Left lung (tissue), 4 donors: ENCODE measurements at regions not wholly inside any gene's neighbourhood (a gene's known extent, or its start where the extent isn't known, plus 50 kb on each side); places are given as distances from the start of the nearest gene placed in this dataset.

Source experiments
- ATAC-seq: fragments of 200-7000 bp; cut with Tn5 transposase; one replicate; pipeline ENCODE4 v1.9.1; 2020; ENCODE audit warnings: moderate library complexity
- DNase-seq, 4 donors: peaks; one replicate each; pipeline ENCODE4 v3.0.0-alpha.2; 2013 to 2020
- H3K27ac ChIP-seq, 2 donors: fragments of 200-600 bp; sonication (generic) in 1 of 2; one replicate each; pipeline versions ENCODE4 v1.5.0 to v1.8.0; 2020 to 2021
- H3K27me3 ChIP-seq, 2 donors: fragments of 200-600 bp; sonication (generic) in 1 of 2; one replicate each; pipeline versions ENCODE4 v1.5.0 to v1.8.0; 2020 to 2021
- H3K36me3 ChIP-seq, 2 donors: fragments of 200-600 bp; sonication (generic) in 1 of 2; one replicate each; pipeline versions ENCODE4 v1.5.0 to v1.8.0; 2020 to 2021
- H3K4me1 ChIP-seq, 2 donors: fragments of 200-600 bp; one replicate each; pipeline ENCODE4 v1.8.0; 2021
- H3K4me3 ChIP-seq, 2 donors: fragments of 200-600 bp; sonication (generic) in 1 of 2; one replicate each; pipeline versions ENCODE4 v1.5.0 to v1.8.0; 2020 to 2021; ENCODE audit warnings: mild to moderate bottlenecking in 1 of 2
- H3K9me3 ChIP-seq, 2 donors: fragments of 200-600 bp; sonication (generic) in 1 of 2; one replicate each; pipeline versions ENCODE4 v1.5.0 to v1.8.0; 2020 to 2021
- intact Hi-C, 2 donors: fragments of 100-400 bp; cut with DNase I; formaldehyde crosslinking; loops; one replicate each; pipeline versions ENCODE4 v1.11.2 to v1.14.2; 2022
- TF ChIP-seq, protein P1 (sequence below), 2 donors: fragments of 200-600 bp; sonication (generic) in 1 of 2; IDR thresholded peaks; one replicate each; pipeline versions ENCODE4 v1.5.0 to v1.8.0; 2021; ENCODE audit warnings: antibody characterized with exemption in 2 of 2
- donor health status: DM: no; HTN: yes; CAD: no.
- donor health status: DM: no; HTN: no; CAD: no.

DNA sequence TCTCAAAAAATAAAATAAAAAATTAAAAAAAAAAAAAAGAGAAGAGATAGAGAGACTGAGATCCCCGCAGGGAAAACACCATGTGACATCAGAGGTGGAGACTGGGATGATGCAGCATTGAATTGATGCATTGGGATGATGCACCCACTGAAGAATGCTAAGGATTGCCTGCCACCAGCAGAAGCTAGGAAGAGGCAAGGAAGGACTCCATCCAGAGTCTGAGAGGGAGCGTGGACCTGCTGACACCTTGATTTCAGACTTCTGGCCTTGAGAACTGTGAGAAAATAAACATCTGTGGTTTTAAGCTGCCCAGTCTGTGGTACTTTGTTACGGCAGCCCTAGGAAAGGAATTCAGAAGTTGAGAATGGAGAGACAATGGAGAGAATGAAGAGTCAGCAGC is 89.8 kb upstream of the PRPS1L1 start:
- Histone ChIP-seq H3K27ac (no peak overlapping the region), H3K36me3 (no peaks in the 10 kb centered on the region), H3K9me3 (no peaks in the 10 kb centered on the region), H3K4me3 (no peak overlapping the region), H3K4me1 (no peaks in the 10 kb centered on the region), H3K27me3 (no peaks in the 10 kb centered on the region)
- DNase-seq (no peak), ATAC-seq (no peak)
- TF ChIP-seq, protein P1, sequence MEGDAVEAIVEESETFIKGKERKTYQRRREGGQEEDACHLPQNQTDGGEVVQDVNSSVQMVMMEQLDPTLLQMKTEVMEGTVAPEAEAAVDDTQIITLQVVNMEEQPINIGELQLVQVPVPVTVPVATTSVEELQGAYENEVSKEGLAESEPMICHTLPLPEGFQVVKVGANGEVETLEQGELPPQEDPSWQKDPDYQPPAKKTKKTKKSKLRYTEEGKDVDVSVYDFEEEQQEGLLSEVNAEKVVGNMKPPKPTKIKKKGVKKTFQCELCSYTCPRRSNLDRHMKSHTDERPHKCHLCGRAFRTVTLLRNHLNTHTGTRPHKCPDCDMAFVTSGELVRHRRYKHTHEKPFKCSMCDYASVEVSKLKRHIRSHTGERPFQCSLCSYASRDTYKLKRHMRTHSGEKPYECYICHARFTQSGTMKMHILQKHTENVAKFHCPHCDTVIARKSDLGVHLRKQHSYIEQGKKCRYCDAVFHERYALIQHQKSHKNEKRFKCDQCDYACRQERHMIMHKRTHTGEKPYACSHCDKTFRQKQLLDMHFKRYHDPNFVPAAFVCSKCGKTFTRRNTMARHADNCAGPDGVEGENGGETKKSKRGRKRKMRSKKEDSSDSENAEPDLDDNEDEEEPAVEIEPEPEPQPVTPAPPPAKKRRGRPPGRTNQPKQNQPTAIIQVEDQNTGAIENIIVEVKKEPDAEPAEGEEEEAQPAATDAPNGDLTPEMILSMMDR (IDR thresholded peaks at IDR 0.05), result no peak
- intact Hi-C loops, result no loop called here

DNA sequence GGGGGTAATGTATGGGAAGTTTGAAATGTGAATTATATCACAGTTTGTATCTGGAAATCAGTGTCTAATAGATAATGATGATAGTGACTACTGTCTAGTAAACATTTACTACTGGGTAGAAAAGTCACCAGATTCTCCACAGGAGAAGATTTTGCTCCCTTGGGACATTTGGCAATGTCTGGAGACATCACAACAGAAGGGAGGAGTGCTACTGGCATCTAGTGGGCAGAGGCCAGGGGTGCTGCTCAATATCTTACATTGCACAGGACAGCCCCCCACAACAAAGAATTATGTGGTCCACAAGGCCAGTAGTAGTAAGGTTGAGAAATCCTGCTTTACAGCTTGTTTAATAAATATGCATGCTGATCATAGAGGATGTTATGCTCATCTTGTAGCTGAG is 92.3 kb upstream of the PRPS1L1 start:
- TF ChIP-seq, protein P1 (IDR thresholded peaks at IDR 0.05), result no peak
- no peak for ATAC-seq
- no peak overlapping the region for H3K27ac ChIP-seq
- no peak for DNase-seq
- no peaks in the 10 kb centered on the region for H3K27me3 ChIP-seq
- no peak overlapping the region for H3K4me3 ChIP-seq
- no peaks in the 10 kb centered on the region for H3K36me3 ChIP-seq
- H3K4me1 ChIP-seq, result no peaks in the 10 kb centered on the region
- no peaks in the 10 kb centered on the region for H3K9me3 ChIP-seq
- intact Hi-C loops, result no loop called here

DNA sequence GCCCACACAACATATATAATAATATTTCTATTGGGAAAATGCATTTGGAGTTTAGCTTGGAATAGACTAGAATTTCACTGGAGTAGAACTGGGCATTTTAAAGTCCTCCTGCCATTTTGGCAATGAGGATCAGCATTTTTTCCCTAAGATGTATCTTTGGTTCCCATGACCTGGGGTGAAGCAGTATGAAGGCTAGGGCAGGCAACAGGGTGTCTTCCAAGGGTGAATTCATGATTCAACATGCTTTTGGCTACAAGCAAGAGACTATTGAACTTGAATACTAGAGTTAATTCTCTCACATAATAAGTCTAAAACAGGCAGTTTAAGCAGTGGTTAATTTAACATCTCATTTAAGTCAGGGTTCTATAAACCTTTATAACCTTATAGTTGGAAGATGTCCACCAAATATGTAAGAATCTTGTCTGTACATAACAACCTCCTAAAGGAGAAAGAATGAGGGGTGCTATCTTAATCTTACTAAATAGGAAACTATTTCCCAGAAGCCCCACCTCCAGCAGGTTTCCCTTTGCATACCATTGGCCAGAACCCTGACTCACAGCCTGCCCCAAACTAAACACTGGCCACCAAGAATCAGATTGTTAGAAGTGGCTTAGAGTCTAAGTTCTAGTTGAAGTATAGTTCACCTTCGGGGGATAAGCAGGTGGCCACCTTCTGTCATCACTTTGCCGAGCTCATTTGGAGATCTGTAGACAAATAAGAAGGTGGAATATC is 96.0 kb upstream of the PRPS1L1 start:
- Histone ChIP-seq H3K4me1 (no peaks in the 10 kb centered on the region), H3K27me3 (no peaks in the 10 kb centered on the region), H3K4me3 (no peak overlapping the region), H3K9me3 (no peaks in the 10 kb centered on the region), H3K27ac (no peak overlapping the region), H3K36me3 (no peaks in the 10 kb centered on the region)
- DNase-seq (no peak), ATAC-seq (no peak)
- TF ChIP-seq, protein P1 (IDR thresholded peaks at IDR 0.05), result no peak
- intact Hi-C loops, result no loop called here

DNA sequence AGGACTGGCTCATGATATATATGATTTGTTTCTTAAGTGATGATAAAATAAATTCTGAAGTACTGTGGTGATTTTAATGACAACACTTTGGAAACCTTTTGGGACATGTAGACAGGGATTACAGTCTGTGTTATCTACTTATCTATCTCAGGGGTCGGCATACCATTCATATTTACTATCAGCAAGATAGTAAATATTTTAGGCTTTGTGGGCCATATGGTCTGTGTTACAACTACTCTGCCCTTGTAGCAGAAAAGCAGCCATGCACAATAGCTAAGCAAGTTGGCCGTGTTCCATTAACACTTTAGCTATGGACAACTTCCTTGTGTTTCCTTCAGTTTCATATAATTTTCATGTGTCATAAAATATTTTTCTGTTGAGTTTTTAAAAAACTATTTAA is 97.8 kb upstream of the PRPS1L1 start:
- H3K9me3 ChIP-seq, result no peaks in the 10 kb centered on the region
- H3K27me3 ChIP-seq, result no peaks in the 10 kb centered on the region
- H3K27ac ChIP-seq, result no peak overlapping the region
- no peak overlapping the region for H3K4me3 ChIP-seq
- TF ChIP-seq, protein P1 (IDR thresholded peaks at IDR 0.05), result no peak
- ATAC-seq, result no peak
- H3K36me3 ChIP-seq, result no peaks in the 10 kb centered on the region
- H3K4me1 ChIP-seq, result no peaks in the 10 kb centered on the region
- DNase-seq, result peak in 2 of 4 donors; percentile 64 to 68
- intact Hi-C loops, result no loop called here

DNA sequence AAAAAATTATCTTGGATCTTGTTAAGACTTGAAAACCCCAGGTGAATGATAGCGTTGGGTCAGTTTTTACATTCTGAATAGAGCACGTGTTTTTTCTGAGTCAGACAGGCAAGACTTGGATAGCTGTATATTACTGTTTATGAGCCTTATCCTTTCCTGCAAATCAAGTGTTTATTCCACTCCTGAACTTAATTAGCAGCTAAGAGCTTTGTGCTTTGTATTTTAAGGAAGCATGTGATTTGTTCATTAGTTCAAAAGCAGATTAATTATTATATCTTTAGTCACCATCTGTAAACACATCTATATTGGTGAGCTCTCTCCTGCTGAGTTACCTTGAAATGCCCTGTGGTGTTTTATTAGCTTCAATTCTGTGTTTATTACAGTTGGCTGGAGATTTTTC is 98.6 kb upstream of the PRPS1L1 start:
- intact Hi-C loops, result no loop called here
- no peaks in the 10 kb centered on the region for H3K4me1 ChIP-seq
- ATAC-seq (no peak), DNase-seq (no peak)
- no peaks in the 10 kb centered on the region for H3K36me3 ChIP-seq
- H3K27me3 ChIP-seq, result no peaks in the 10 kb centered on the region
- no peak overlapping the region for H3K4me3 ChIP-seq
- TF ChIP-seq, protein P1 (IDR thresholded peaks at IDR 0.05), result no peak
- no peaks in the 10 kb centered on the region for H3K9me3 ChIP-seq
- H3K27ac ChIP-seq, result no peak overlapping the region
